NCI-H2171 treated with DMSO at 0.1 percent for 48 hours (cell line): ENCODE measurements at regions not wholly inside any gene's neighbourhood (a gene's known extent, or its start where the extent isn't known, plus 50 kb on each side); places are given as distances from the start of the nearest gene placed in this dataset.
A peak's percentile ranks its signal among the peaks of the same experiment; 100 is the strongest.

Experiments
- DNase-seq: peaks from one replicate; lab custom pipeline; 2025; lab: John Stamatoyannopoulos, UW

DNA sequence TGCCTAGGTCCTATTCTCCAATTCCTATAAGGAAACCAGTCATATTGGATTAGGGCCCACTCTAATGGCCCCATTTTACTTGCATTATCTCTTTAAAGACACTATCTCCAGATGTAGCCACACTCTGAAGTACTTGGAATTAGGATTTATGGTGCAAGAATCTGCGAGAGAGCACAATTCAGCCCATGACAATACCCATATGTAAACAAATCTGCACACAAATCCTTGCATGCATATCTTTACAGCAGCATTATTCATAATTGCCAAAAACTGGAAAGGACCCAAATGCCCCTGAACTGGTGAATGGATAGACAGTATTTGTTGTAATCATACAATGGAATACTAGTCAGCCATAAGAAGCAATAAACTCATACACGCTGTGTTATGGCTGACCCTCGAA, 229.8 kb upstream of the ADAMTS5 start:
- DNase-seq: no peak

DNA sequence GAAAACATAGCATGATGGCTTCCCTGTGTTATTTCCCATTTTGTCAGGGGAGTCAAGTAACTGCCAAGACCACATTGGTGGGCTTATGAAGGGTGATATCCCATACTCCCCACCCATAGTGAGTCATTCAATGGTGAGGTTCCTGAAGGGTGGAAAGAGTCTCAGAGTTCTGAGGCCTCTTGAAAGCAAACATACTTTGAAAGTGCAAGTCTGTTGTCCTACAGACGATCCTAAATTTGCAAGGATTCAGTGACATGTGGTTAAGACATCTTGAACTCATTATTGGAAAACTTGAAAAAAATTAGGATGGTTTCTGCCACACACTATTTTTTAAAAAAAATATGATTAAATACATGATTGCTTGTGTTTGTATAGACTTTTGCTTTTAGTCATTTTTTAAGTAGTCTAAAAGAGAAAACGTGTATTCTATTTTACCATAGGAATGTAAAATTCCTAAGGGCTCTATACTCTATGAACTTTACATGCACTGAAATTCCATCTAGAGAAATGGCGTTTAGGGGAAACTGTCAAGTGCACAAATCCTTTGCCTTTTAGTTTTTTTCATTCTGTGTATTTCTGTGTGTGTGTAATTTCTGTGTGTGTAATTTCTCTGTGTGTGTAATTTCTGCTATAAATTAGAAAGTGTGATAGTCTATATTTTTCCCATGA, 225.5 kb upstream of the ADAMTS5 start:
- no peak for DNase-seq

DNA sequence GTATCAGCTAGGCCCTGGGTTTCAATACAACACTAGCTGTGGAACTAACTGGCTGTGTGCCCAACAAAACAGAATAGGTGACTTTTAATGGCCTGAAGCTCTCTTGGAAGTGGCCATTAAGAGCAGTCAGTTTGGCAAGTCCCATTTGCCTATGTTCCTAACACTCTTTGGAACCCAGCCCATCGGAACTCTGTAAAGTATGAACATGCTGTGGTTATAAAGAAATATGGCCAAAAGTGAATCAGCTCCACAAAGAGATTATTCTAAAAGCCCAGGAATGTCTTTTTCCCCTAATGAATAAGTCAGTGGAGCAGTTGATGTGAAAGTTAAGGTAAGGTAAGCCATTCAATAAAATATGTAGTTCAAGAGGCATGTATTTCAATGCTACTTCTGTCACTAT, 223.7 kb upstream of the ADAMTS5 start:
- DNase-seq: no peak

DNA sequence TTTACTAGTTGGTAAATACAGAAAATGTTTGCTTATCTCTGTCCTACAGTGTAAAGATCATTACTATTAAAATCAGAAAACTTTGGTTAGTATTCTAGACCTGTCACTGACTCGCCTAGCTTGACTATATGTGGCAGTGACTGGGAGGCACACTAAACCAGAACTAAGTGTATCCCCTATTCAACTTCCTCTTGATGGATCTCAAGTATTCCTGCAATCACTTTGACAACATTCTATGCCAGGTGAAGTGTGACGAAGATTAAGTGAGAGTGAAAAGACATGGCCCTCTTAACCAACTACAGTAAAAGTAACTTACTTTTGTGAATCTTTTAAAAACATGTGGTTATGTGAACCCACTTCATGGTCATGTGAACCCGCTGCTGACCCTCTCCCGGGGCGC, 223.0 kb upstream of the ADAMTS5 start:
- DNase-seq: no peak

- DNase-seq: no peak
Measured at GRCh38 chr21:27173053-27173452, 206.2 kb upstream of the ADAMTS5 start.

DNA sequence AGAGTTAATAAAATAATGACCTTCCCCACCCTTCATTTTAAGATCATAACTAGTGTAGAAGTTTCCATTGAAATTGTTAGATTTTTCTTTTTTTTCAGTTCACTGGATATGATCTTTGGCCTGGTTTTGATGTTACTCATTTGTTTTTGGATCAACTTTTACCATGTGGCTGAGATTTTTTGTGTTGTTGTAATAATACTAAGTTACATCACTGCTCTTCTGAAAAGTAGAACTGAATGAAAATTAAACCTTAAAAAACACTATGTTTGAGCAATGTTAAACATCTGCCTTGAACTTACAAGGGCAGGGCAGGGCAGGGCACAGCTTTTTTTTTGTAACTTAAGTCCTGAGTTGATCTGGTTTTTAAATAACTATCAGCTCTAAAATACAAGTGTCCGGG, 204.8 kb upstream of the ADAMTS5 start:
- DNase-seq: no peak

DNA sequence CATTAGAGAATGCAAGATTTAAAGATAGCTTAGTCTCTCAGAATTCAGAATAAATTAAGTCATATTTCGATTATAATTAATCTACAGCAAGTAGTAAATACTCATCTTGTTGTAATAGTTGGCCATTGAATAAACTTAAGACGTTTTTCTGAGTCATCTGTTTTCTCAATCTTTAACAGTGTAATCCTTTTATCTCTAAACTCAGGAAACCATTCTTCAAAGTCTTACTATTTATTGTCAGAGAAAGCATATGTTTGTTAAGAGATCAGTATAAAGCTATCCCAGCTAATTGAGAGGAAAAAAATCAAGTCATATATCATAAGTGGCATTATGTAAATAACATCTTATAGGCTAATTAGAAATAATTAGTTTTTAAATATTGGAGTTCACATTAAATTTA, 201.2 kb upstream of the ADAMTS5 start:
- DNase-seq: no peak

DNA sequence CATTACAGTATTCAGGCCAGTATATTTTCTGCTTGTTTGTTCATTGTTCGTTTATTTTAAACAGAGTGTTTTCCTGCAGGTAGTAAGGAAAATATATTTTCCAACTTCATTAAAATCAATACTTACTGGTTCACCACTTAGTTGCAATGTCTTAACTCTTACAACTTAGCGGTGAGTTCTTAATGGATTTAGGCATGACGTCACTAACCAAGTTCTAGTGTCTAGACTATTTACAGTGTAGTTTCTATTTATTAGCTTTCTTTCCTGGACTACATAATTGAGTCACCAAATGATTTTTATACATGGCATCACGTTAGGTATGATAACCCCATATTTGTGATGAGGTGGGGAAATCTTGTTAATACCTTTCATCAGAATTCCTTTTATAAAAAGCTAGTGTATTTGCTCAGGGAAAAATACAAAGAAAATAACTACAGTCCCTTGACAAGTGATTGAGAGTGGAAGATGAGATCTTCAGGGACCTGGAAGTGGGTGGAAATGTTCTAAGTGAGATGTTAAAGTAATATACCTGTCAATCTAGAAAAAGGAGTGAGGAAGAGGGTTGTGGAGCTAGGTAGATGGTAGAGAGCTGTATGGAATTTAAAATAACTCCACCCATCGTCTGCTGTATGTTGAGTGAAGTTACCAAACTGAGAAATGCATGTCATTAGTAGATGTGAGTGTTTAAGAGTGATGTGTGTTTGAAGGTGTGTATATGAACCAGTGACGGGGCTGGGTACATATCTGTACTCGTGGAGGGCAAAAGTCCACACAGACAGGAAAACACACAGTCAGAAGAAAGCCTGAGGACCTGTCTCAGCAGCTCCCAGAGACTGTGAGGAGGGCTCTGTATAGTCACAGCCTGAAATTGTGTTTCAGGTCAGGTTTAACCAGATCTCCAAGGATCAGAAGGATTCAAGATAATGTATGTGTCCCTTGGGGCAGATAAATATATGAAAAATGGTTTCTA, 197.6 kb upstream of the ADAMTS5 start:
- no peak for DNase-seq

- DNase-seq: no peak
Measured at GRCh38 chr21:27158967-27159366, 192.1 kb upstream of the ADAMTS5 start.

DNA sequence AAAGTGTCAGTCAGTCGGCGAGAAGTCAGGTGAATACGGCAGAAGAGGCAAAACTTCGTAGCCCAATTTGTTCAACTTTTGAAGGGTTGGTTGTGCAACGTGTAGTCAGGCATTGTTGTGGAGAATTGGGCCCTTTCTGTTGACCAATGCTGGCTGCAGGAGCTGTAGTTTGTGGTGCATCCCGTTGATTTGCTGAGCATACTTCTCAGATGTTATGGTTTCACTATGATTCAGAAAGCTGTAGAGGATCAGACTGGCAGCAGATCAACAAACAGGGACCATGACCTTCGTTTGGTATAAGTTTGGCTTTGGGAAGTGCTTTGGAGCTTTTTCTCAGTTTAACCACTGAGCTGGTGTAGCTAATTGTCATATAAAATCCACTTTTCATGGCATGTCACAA, 190.2 kb upstream of the ADAMTS5 start:
- no peak for DNase-seq

DNA sequence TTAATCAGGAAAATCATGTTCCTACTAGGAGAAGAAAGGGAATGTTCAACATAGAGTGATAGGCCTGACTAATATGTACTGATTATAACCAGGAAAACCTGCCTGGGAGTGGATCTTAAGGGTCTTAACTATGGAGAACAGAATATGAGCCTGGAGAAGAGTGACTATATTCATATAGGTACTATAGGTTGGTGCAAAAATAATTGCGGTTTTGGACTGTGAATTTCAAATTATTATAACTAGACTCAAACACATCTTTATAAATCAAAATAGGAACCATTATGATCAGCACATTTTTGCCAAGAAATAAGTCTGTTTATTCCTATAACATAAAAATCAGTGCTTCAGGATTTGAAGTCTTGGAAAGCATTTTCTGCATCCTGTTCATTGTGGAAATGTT, 189.8 kb upstream of the ADAMTS5 start:
- no peak for DNase-seq

GRCh38 chr21:27155130-27155500, 188.2 kb upstream of the ADAMTS5 start:
- no peak for DNase-seq

DNA sequence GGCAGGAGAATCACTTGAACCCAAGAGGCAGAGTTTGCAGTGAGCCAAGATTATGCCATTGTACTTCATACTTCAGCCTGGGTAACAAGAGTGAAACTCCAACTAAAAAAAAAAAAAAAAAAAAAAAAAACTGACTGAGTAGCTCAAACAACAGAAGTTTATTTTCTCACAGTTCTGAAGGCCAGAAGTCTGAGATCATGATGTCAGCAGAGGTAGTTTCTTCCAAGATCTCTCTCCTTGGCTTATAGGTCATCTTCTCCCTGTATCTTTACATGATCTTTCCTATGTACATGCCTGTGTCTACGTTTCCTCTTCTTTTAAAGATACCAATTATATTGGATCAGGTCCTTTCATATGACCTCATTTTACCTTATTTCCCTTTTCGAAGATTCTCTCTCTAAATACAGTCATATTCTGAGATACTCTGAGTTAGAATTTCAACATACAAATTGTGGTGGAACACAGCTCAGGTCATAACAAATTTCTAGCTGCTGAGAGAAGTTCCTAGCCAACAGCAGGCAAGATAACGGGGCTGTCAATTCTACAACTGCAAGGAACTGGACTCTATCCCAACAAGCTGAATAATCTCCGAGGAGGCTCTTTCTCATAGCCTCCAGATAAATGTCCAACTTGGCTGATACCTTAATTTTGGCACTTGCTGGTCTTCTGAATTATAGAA, 187.7 kb upstream of the ADAMTS5 start:
- DNase-seq: no peak

- no peak for DNase-seq
Measured at GRCh38 chr21:27152996-27153395, 186.1 kb upstream of the ADAMTS5 start.

- DNase-seq: no peak
Measured at GRCh38 chr21:27149034-27149433, 182.1 kb upstream of the ADAMTS5 start.

- DNase-seq: no peak
Measured at GRCh38 chr21:27146268-27146667, 179.4 kb upstream of the ADAMTS5 start.

DNA sequence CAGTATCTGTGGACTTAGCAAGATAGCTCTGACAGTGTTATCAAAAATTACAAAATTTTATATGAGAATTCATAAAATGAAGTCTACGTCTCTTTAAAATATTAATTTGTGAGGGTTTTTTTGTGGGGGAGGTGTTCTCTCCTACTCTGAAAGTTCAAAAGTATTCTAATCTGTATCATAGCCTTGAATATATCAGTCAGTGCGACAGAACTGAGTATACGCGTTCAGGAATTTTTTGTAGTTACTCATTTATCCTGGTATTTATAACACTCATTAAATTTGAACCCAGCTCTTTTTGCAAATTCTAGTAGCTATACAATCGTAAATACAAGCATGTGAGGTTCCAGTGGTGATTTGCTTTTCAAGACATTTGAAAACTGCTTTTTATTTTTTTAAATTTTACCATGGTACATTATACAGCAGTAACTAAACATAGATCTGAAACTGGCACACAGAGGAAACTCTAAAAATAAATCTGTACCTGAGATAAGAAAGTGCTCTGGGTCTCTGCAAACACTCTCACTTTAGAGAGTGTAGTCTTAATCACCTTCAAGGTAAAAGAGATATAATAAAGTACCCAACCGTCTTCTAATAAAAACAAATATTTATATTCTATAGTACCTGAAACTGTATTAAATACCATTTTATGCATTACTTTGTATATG, 178.4 kb upstream of the ADAMTS5 start:
- no peak for DNase-seq

DNA sequence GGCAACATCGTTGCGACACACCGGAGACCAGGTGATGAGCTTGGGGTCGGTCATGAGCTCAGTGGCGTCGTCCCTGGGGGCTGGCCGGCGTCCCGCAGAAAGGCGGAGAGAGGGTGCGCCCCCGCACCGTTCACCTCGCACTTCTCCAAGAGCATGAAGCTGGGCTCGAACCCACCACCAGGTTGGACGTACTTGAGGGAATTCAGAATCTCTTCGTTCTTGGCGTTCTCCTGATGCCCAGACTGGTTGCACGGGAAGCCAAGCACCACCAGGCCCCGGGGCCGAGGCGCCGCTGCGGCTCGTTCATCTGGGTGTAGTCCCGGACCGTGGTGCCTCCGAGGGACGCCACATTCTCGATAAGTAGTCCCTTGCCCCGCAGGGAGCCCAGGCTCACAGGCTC, 176.6 kb upstream of the ADAMTS5 start:
- DNase-seq: no peak

- no peak for DNase-seq
Measured at GRCh38 chr21:27139526-27139925, 172.6 kb upstream of the ADAMTS5 start.

- DNase-seq: peak; percentile 93
Measured at GRCh38 chr21:27134516-27134915, 167.6 kb upstream of the ADAMTS5 start.

- DNase-seq: peak; percentile 57
Measured at GRCh38 chr21:27132266-27132665, 165.4 kb upstream of the ADAMTS5 start.

GRCh38 chr21:27130154-27130553, 163.3 kb upstream of the ADAMTS5 start:
- DNase-seq: no peak
